Liver (tissue), 8 donors: ENCODE measurements at regions not wholly inside any gene's neighbourhood (a gene's known extent, or its start where the extent isn't known, plus 50 kb on each side); places are given as distances from the start of the nearest gene placed in this dataset.

Experiments used
- DNase-seq: peaks from one replicate; pipeline ENCODE4 v3.0.0-alpha.2; 2017; ENCODE audit warnings: low spot score
- H3K27ac ChIP-seq, 2 donors: one replicate each; pipeline ENCODE4 v1.7.0; 2013; ENCODE audit warnings: inconsistent platforms in 2 of 2, low read length in 2 of 2, control low read depth in 1 of 2, low read depth in 1 of 2, mild to moderate bottlenecking in 1 of 2
- H3K27me3 ChIP-seq, 4 donors: one replicate each; pipeline versions ENCODE4 v1.6.1 to v1.7.0; 2013; ENCODE audit warnings: low read length in 3 of 4, inconsistent platforms in 1 of 4, mild to moderate bottlenecking in 1 of 4, moderate library complexity in 1 of 4; ENCODE audit not compliant: control insufficient read depth in 4 of 4, insufficient read depth in 4 of 4
- H3K36me3 ChIP-seq, 4 donors: one replicate each; pipeline versions ENCODE4 v1.6.1 to v1.7.0; 2013; ENCODE audit warnings: low read length in 3 of 4, mild to moderate bottlenecking in 3 of 4, low read depth in 1 of 4, moderate library complexity in 1 of 4; ENCODE audit not compliant: control insufficient read depth in 4 of 4, insufficient read depth in 3 of 4
- H3K4me1 ChIP-seq, 4 donors: one replicate each; pipeline versions ENCODE4 v1.6.1 to v1.7.0; 2013; ENCODE audit warnings: low read length in 3 of 4, mild to moderate bottlenecking in 3 of 4, moderate library complexity in 1 of 4; ENCODE audit not compliant: control insufficient read depth in 4 of 4, insufficient read depth in 4 of 4
- H3K4me3 ChIP-seq, 3 donors: one replicate each; pipeline versions ENCODE4 v1.6.1 to v1.7.0; 2013; ENCODE audit warnings: low read length in 3 of 3, control low read depth in 1 of 3, low read depth in 1 of 3, mild to moderate bottlenecking in 1 of 3
- H3K9ac ChIP-seq, 2 donors: one replicate each; pipeline ENCODE4 v1.7.0; 2013; ENCODE audit warnings: low read length in 2 of 2, mild to moderate bottlenecking in 2 of 2, moderate library complexity in 2 of 2, control low read depth in 1 of 2, low read depth in 1 of 2
- H3K9me3 ChIP-seq, 4 donors: one replicate each; pipeline versions ENCODE4 v1.6.1 to v1.7.0; 2013; ENCODE audit warnings: low read length in 3 of 4; ENCODE audit not compliant: control insufficient read depth in 4 of 4
- EGR1 ChIP-seq, 2 donors: IDR thresholded peaks; 2 replicates each; pipeline ENCODE4 v1.6.1; 2016 to 2018; ENCODE audit warnings: antibody characterized with exemption in 2 of 2, low read depth in 2 of 2
- FOXA2 ChIP-seq: IDR thresholded peaks from 2 replicates; pipeline ENCODE4 v1.6.1; 2016; ENCODE audit warnings: antibody characterized with exemption
- GABPA ChIP-seq, 2 donors: IDR thresholded peaks in 1 of 2; conservative IDR thresholded peaks in 1 of 2; 2 replicates each; pipeline ENCODE4 v1.6.1; 2016; ENCODE audit warnings: antibody characterized with exemption in 2 of 2, mild to moderate bottlenecking in 1 of 2, moderate library complexity in 1 of 2
- HNF4A ChIP-seq, 2 donors: conservative IDR thresholded peaks; 2 replicates each; pipeline ENCODE4 v1.6.1; 2016; ENCODE audit warnings: antibody characterized with exemption in 2 of 2, mild to moderate bottlenecking in 2 of 2
- NR2F2 ChIP-seq: IDR thresholded peaks from 2 replicates; pipeline ENCODE4 v1.6.1; 2016; ENCODE audit warnings: antibody characterized with exemption
- RXRA ChIP-seq, 2 donors: IDR thresholded peaks; 2 replicates each; pipeline ENCODE4 v1.6.1; 2017 to 2018; ENCODE audit warnings: antibody characterized with exemption in 2 of 2, mild to moderate bottlenecking in 1 of 2
- SP1 ChIP-seq: IDR thresholded peaks from 2 replicates; pipeline ENCODE4 v1.6.1; 2018; ENCODE audit warnings: antibody characterized with exemption, mild to moderate bottlenecking
- YY1 ChIP-seq: IDR thresholded peaks from 2 replicates; pipeline ENCODE4 v1.6.1; 2016; ENCODE audit warnings: antibody characterized with exemption, mild to moderate bottlenecking
- WGBS: extraction: QIAGEN DNeasy Blood & Tissue Kit; methylation state at CpG from one replicate; pipeline ENCODE4 v1.1.7; 2013; 5-methylcytosine and 5-hydroxymethylcytosine counted together
- TF ChIP-seq, protein P1 (sequence below): IDR thresholded peaks from 2 replicates; pipeline ENCODE4 v1.6.1; 2016; ENCODE audit warnings: antibody characterized with exemption
- TF ChIP-seq, protein P2 (sequence below): fragments of 150-350 bp; IDR thresholded peaks from 2 replicates; pipeline ENCODE4 v1.5.1; 2017; ENCODE audit warnings: improper control_type of control experiment, low read depth, low read length; ENCODE audit not compliant: missing input control
- TF ChIP-seq, protein P3 (sequence below): IDR thresholded peaks from 2 replicates; pipeline ENCODE4 v1.6.1; 2016; ENCODE audit warnings: antibody characterized with exemption
- TF ChIP-seq, protein P4 (sequence below): IDR thresholded peaks from 2 replicates; pipeline ENCODE4 v1.6.1; 2016; ENCODE audit warnings: antibody characterized with exemption
- TF ChIP-seq, protein P5 (sequence below): IDR thresholded peaks from 2 replicates; pipeline ENCODE4 v1.6.1; 2016; ENCODE audit warnings: antibody characterized with exemption, mild to moderate bottlenecking
- donor health status: healthy.
- donor health status: healthy.
- donor health status: healthy.
- donor health status: healthy.
- donor health status: healthy.

DNA sequence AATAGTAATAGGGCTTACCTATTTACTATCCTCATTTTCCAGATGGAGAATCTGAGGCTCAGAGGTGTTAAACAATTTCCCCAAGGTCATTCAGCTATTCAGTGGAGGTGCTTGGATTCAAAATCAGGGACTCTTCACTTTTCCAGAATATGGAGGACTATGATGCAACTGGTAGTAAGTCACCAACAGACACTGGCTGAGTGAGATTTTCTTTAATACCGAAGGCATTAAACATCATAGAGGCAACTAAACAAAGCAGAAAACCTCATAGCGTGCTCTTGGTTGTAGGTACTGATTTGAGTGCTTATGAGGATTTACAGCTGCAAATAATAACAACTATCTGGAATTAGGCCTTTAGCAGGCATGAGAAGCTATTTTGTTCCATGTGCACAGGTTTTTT, 134.4 kb downstream of the DLEU7 start:
- H3K4me1 ChIP-seq: no peaks in the 10 kb centered on the region
- TF ChIP-seq RXRA (IDR thresholded peaks at IDR 0.05) (no peak), HNF4A (conservative IDR thresholded peaks at IDR 0.05) (no peak), FOXA2 (no peak), EGR1 (IDR thresholded peaks at IDR 0.05; ENCODE audit: low read depth in 2 of 2) (no peak), NR2F2 (no peak), GABPA (IDR thresholded peaks at IDR 0.05 in 1 of 2, conservative IDR thresholded peaks at IDR 0.05 in 1 of 2) (no peak), YY1 (no peak)
- TF ChIP-seq, protein P1, sequence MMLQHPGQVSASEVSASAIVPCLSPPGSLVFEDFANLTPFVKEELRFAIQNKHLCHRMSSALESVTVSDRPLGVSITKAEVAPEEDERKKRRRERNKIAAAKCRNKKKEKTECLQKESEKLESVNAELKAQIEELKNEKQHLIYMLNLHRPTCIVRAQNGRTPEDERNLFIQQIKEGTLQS: no peak
- TF ChIP-seq, protein P2, sequence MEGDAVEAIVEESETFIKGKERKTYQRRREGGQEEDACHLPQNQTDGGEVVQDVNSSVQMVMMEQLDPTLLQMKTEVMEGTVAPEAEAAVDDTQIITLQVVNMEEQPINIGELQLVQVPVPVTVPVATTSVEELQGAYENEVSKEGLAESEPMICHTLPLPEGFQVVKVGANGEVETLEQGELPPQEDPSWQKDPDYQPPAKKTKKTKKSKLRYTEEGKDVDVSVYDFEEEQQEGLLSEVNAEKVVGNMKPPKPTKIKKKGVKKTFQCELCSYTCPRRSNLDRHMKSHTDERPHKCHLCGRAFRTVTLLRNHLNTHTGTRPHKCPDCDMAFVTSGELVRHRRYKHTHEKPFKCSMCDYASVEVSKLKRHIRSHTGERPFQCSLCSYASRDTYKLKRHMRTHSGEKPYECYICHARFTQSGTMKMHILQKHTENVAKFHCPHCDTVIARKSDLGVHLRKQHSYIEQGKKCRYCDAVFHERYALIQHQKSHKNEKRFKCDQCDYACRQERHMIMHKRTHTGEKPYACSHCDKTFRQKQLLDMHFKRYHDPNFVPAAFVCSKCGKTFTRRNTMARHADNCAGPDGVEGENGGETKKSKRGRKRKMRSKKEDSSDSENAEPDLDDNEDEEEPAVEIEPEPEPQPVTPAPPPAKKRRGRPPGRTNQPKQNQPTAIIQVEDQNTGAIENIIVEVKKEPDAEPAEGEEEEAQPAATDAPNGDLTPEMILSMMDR: no peak
- TF ChIP-seq, protein P3, sequence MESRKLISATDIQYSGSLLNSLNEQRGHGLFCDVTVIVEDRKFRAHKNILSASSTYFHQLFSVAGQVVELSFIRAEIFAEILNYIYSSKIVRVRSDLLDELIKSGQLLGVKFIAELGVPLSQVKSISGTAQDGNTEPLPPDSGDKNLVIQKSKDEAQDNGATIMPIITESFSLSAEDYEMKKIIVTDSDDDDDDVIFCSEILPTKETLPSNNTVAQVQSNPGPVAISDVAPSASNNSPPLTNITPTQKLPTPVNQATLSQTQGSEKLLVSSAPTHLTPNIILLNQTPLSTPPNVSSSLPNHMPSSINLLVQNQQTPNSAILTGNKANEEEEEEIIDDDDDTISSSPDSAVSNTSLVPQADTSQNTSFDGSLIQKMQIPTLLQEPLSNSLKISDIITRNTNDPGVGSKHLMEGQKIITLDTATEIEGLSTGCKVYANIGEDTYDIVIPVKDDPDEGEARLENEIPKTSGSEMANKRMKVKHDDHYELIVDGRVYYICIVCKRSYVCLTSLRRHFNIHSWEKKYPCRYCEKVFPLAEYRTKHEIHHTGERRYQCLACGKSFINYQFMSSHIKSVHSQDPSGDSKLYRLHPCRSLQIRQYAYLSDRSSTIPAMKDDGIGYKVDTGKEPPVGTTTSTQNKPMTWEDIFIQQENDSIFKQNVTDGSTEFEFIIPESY: no peak
- TF ChIP-seq, protein P4, sequence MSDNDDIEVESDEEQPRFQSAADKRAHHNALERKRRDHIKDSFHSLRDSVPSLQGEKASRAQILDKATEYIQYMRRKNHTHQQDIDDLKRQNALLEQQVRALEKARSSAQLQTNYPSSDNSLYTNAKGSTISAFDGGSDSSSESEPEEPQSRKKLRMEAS: no peak
- TF ChIP-seq, protein P5, sequence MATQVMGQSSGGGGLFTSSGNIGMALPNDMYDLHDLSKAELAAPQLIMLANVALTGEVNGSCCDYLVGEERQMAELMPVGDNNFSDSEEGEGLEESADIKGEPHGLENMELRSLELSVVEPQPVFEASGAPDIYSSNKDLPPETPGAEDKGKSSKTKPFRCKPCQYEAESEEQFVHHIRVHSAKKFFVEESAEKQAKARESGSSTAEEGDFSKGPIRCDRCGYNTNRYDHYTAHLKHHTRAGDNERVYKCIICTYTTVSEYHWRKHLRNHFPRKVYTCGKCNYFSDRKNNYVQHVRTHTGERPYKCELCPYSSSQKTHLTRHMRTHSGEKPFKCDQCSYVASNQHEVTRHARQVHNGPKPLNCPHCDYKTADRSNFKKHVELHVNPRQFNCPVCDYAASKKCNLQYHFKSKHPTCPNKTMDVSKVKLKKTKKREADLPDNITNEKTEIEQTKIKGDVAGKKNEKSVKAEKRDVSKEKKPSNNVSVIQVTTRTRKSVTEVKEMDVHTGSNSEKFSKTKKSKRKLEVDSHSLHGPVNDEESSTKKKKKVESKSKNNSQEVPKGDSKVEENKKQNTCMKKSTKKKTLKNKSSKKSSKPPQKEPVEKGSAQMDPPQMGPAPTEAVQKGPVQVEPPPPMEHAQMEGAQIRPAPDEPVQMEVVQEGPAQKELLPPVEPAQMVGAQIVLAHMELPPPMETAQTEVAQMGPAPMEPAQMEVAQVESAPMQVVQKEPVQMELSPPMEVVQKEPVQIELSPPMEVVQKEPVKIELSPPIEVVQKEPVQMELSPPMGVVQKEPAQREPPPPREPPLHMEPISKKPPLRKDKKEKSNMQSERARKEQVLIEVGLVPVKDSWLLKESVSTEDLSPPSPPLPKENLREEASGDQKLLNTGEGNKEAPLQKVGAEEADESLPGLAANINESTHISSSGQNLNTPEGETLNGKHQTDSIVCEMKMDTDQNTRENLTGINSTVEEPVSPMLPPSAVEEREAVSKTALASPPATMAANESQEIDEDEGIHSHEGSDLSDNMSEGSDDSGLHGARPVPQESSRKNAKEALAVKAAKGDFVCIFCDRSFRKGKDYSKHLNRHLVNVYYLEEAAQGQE: no peak

DNA sequence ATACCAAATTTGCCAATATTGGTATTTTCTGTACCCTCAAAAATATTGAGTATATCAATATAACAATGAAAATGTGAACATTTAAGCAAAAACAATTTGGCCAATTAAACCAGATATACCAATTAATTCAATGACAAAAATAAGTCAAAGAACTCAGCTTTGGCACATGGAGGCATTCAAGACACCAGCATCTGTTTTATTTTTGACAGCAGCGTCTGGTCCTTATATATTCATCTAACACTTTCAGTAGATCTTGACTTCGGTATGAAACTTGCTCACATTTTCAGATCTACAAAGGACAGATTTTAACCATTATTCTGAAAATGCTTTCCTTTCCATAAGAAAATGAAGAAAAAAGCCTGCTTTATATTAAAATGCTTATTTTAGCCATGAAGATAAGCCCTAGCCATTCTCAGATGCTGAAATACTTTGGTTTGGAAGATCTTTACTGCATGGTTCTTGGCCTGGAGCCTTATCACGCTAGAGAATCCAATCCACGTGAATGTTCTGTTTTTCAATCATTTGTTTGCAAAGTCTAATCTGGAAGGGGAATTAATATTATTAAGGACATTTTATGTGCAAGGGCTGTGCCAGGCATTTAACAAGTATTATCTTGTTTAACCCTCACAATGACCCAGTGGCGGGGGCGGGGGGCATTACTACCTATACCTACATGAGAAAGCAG, 132.2 kb downstream of the DLEU7 start:
- Histone ChIP-seq H3K9me3 (no peaks in the 10 kb centered on the region), H3K27me3 (no peaks in the 10 kb centered on the region), H3K27ac (no peak overlapping the region), H3K36me3 (no peaks in the 10 kb centered on the region), H3K4me3 (no peak overlapping the region), H3K9ac (no peak overlapping the region), H3K4me1 (no peaks in the 10 kb centered on the region)
- TF ChIP-seq NR2F2: no peak
- no peak for TF ChIP-seq FOXA2
- no peak for TF ChIP-seq SP1
- no peak for TF ChIP-seq YY1
- 93% methylated on average over 6 of the region's 6 CpGs for WGBS
- DNase-seq: no peak

More for the DNA sequence above, 134.4 kb downstream of the DLEU7 start:
- no peak overlapping the region for H3K9ac ChIP-seq
- no peaks in the 10 kb centered on the region for H3K27me3 ChIP-seq
- DNase-seq: no peak
- no peaks in the 10 kb centered on the region for H3K36me3 ChIP-seq
- H3K9me3 ChIP-seq: no peaks in the 10 kb centered on the region
- no peak overlapping the region for H3K27ac ChIP-seq
- WGBS: 98% methylated on average over 2 of the region's 2 CpGs
- H3K4me3 ChIP-seq: no peak overlapping the region
